ENCODE measurements at regions not wholly inside any gene's neighbourhood (a gene's known extent, or its start where the extent isn't known, plus 50 kb on each side); places are given as distances from the start of the nearest gene placed in this dataset.
"Not testable (repeated sequence)": the region's sequence is repeated elsewhere in the genome, so short reads cannot be mapped to it uniquely, and the experiment has no call there.

DNA sequence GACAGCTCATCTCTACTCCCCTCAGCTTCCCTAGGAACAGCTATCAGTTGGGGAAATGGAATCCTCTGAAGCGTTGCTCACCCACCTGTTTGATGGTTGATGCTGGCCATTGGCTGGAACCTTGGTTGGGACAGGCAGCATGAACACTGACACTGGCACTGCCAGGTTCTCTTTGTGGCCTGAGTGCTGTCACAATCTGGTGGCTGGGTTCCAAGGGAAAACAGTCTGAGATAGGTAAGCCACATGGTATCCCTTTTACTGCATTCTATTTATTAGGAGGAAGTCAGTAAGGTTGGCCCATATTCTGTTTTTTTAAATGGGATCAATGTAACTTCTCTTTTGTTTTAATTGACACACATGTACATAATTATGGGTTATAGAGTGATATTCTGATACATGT is 107.0 kb upstream of the ZNF519 start:
- intact Hi-C loops (cut with DNase I); H3K27me3 ChIP-seq (replicated peaks; ENCODE audit: insufficient read depth); DNase-seq (ENCODE audit: low spot score); H3K27ac ChIP-seq; H3K4me3 ChIP-seq; H3K36me3 ChIP-seq; H3K9me3 ChIP-seq; H3K4me1 ChIP-seq (replicated peaks): not testable (repeated sequence)
- 70% methylated on average over 1 of the region's 1 CpG for WGBS

DNA sequence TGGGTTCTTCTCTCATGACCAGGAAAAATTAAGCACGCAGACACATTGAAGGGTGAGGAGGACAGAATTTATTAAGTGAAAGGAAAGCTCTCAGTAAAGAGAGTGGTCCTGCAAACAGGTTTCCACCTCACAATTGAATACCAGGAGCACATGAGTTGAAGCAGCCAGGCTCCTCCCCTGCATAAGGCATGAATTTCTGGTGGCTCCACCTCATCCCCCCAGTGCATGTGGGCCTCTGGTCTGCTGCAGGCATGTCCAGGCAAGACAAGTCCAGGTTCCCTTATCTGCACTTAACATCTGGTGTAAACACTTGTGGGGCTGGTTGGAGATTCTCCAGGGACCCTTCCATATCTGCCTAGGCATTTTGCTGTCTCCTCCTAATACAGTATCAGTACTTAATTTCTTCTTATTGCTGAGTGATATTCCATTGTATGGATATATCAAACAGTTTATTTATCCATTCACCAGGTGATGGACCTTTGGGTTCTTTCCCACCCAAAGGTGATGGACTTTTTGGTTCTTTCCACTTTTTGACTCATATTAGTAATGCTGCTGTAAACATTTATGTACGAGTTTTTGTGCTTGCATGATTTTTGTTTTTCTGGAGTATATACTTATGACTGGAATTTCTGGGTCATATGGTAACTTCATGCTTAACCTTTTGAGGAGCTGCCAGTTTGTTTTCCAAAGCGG is 104.3 kb upstream of the ZNF519 start:
- H3K36me3 ChIP-seq; H3K4me1 ChIP-seq (replicated peaks); H3K4me3 ChIP-seq; H3K27ac ChIP-seq; H3K9me3 ChIP-seq; DNase-seq (ENCODE audit: low spot score); intact Hi-C loops (cut with DNase I); H3K27me3 ChIP-seq (replicated peaks; ENCODE audit: insufficient read depth): not testable (repeated sequence)
- 54% methylated on average over 2 of the region's 3 CpGs for WGBS

DNA sequence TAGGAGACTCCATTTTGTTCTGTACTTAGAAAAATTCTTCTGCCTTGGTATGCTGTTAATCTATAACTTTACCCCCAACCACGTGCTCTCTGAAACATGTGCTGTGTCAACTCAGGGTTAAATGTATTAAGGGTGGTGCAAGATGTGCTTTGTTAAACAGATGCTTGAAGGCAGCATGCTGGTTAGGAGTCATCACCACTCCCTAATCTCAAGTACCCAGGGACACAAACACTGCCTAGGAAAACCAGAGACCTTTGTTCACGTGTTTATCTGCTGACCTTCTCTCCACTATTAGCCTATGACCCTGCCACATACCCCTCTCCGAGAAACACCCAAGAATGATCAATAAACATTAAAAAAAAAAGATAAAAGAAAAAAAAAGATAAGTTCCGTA is 93.0 kb upstream of the ZNF519 start:
- H3K4me3 ChIP-seq; intact Hi-C loops (cut with DNase I); H3K9me3 ChIP-seq; DNase-seq (ENCODE audit: low spot score); H3K27me3 ChIP-seq (replicated peaks; ENCODE audit: insufficient read depth); H3K27ac ChIP-seq; H3K36me3 ChIP-seq; H3K4me1 ChIP-seq (replicated peaks): not testable (repeated sequence)
- 81% methylated on average over 4 of the region's 4 CpGs for WGBS

DNA sequence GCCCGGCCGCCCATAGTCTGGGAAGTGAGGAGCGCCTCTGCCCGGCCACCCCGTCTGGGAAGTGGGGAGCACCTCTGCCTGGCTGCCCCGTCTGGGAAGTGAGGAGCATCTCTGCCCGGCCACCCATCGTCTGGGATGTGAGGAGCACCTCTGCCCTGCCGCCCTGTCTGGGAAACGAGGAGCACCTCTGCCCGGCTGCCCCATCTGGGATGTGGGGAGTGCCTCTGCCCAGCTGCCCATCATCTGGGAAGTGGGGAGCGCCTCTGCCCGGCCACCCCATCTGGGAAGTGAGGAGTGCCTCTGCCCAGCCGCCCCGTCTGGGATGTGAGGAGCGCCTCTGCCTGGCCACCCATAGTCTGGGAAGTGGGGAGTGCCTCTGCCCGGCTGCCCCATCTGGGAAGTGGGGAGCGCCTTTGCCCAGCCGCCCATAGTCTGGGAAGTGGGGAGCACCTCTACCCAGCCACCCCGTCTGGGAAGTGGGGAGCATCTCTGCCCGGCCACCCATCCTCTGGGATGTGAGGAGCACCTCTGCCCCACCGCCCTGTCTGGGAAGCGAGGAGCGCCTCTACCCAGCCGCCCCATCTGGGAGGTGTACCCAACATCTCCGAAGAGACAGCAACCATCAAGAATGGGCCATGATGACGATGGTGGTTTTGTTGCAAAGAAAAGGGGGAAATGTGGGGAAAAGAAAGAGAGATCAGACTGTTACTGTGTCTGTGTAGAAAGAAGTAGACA is 92.5 kb upstream of the ZNF519 start:
- H3K36me3 ChIP-seq; DNase-seq (ENCODE audit: low spot score); H3K4me1 ChIP-seq (replicated peaks); H3K27ac ChIP-seq; H3K4me3 ChIP-seq; intact Hi-C loops (cut with DNase I); H3K27me3 ChIP-seq (replicated peaks; ENCODE audit: insufficient read depth); H3K9me3 ChIP-seq: not testable (repeated sequence)
- WGBS = 91% methylated on average over 23 of the region's 27 CpGs

DNA sequence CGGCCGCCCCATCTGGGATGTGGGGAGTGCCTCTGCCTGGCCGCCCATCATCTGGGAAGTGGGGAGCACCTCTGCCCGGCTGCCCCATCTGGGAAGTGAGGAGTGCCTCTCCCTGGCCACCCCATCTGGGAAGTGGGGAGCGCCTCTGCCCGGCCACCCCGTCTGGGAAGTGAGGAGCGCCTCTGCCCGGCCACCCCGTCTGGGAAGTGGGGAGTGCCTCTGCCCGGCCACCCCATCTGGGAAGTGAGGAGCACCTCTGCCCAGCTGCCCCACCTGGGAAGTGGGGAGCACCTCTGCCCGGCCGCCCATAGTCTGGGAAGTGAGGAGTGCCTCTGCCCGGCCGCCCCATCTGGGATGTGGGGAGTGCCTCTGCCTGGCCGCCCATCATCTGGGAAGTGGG is 91.7 kb upstream of the ZNF519 start:
- WGBS = 94% methylated on average over 12 of the region's 16 CpGs
- H3K4me3 ChIP-seq; H3K27me3 ChIP-seq (replicated peaks; ENCODE audit: insufficient read depth); DNase-seq (ENCODE audit: low spot score); H3K9me3 ChIP-seq; intact Hi-C loops (cut with DNase I); H3K27ac ChIP-seq; H3K4me1 ChIP-seq (replicated peaks); H3K36me3 ChIP-seq: not testable (repeated sequence)

DNA sequence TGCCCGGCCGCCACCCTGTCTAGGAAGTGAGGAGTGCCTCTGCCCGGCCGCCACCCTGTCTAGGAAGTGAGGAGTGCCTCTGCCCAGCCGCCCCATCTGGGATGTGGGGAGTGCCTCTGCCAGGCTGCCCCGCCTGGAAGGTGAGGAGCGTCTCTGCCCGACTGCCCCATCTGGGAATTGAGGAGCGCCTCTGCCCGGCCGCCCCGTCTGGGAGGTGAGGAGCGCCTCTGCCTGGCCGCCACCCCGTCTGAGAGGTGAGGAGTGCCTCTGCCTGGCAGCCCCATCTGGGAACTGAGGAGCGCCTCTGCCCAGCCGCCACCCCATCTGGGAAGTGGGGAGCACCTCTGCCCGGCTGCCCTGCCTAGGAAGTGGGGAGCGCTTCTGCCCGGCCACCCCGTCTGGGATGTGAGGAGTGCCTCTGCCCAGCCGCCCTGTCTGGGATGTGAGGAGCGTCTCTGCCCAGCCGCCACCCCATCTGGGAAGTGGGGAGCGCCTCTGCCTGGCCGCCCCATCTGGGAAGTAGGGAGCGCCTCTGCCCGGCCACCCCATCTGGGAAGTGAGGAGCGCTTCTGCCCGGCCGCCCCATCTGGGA is 91.1 kb upstream of the ZNF519 start:
- H3K9me3 ChIP-seq; H3K4me3 ChIP-seq; intact Hi-C loops (cut with DNase I); H3K4me1 ChIP-seq (replicated peaks); H3K27ac ChIP-seq; H3K36me3 ChIP-seq; DNase-seq (ENCODE audit: low spot score); H3K27me3 ChIP-seq (replicated peaks; ENCODE audit: insufficient read depth): not testable (repeated sequence)
- 91% methylated on average over 17 of the region's 31 CpGs for WGBS

DNA sequence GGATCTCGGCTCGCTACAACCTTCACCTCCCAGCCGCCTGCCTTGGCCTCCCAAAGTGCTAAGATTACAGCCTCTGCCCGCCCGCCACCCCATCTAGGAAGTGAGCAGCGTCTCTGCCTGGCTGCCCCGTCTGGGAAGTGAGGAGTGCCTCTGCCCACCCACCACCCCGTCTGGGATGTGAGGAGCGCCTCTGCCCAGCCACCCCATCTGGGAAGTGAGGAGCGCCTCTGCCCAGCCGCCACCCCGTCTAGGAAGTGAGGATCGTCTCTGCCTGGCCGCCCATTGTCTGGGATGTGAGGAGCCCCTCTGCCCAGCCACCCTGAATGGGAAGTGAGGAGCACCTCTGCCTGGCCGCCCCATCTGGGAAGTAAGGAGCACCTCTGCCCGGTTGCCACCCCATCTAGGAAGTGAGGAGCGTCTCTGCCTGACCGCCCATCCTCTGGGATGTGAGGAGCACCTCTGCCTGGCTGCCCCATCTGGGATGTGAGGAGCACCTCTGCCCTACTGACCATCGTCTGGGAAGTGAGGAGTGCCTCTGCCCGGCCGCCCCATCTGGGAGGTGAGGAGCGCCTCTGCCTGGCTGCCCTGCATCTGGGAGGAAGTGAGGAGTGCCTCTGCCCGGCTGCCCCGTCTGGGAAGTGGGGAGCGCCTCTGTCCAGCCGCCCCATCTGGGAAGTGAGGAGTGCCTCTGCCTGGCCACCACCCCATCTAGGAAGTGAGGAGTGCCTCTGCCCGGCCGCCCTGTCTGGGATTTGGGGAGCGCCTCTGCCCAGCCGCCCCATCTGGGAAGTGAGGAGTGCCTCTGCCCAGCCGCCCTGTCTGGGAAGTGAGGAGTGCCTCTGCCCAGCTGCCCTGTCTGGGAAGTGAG is 90.4 kb upstream of the ZNF519 start:
- H3K9me3 ChIP-seq; H3K36me3 ChIP-seq; H3K27me3 ChIP-seq (replicated peaks; ENCODE audit: insufficient read depth); H3K4me3 ChIP-seq; intact Hi-C loops (cut with DNase I); DNase-seq (ENCODE audit: low spot score); H3K4me1 ChIP-seq (replicated peaks); H3K27ac ChIP-seq: not testable (repeated sequence)
- 95% methylated on average over 29 of the region's 31 CpGs for WGBS

DNA sequence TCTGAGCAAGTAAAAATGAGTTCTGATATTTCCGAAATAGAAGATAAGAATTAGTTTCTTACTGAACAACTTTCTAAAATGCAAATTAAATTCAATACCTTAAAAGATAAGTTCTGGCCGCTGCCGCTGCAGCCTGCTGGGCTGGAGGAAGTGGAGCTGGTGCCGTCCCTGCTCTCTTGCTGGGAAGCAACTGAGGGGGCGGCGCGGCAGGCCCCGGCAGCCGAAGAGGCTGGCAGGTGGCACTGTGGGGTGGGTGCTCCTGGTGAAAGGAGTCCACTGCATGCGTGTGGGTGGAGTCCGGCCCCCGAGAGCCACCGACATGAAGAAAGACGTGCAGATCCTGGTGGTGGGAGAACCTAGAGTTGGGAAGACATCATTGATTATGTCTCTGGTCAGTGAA is 89.5 kb upstream of the ZNF519 start:
- H3K4me3 ChIP-seq = no peak overlapping the region
- WGBS = 94% methylated on average over 14 of the region's 14 CpGs
- intact Hi-C loops (cut with DNase I) = no loop called here

DNA sequence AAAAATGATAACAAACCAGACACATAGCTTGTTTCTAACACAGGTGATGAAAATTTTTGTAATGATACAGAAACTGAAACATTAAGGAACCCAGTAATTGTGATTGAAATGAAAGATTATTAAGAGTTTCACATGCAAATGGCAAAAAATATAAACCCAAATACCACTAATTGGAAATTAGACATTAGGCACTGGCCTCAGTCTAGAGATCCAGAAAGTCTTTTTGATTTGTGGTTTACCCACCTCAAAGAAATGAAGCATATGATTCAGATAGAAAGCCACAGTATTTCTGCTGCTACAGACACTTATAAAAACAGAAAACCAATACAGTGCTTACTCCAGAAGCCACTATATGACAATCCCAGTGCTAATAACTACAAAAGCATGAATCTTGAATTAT is 83.7 kb upstream of the ZNF519 start:
- H3K4me3 ChIP-seq; H3K9me3 ChIP-seq; H3K4me1 ChIP-seq (replicated peaks); H3K27me3 ChIP-seq (replicated peaks; ENCODE audit: insufficient read depth); H3K27ac ChIP-seq; intact Hi-C loops (cut with DNase I); H3K36me3 ChIP-seq; DNase-seq (ENCODE audit: low spot score): not testable (repeated sequence)

More for the DNA sequence above, 89.5 kb upstream of the ZNF519 start:
- H3K27ac ChIP-seq = no peak overlapping the region
- no peaks in the 10 kb centered on the region for H3K9me3 ChIP-seq
- H3K27me3 ChIP-seq (replicated peaks; ENCODE audit: insufficient read depth) = no peaks in the 10 kb centered on the region
- TF ChIP-seq POLR2A (IDR thresholded peaks at IDR 0.05) (no peak), POLR2AphosphoS5 (IDR thresholded peaks at IDR 0.05) (no peak)
- TF ChIP-seq, protein P1, sequence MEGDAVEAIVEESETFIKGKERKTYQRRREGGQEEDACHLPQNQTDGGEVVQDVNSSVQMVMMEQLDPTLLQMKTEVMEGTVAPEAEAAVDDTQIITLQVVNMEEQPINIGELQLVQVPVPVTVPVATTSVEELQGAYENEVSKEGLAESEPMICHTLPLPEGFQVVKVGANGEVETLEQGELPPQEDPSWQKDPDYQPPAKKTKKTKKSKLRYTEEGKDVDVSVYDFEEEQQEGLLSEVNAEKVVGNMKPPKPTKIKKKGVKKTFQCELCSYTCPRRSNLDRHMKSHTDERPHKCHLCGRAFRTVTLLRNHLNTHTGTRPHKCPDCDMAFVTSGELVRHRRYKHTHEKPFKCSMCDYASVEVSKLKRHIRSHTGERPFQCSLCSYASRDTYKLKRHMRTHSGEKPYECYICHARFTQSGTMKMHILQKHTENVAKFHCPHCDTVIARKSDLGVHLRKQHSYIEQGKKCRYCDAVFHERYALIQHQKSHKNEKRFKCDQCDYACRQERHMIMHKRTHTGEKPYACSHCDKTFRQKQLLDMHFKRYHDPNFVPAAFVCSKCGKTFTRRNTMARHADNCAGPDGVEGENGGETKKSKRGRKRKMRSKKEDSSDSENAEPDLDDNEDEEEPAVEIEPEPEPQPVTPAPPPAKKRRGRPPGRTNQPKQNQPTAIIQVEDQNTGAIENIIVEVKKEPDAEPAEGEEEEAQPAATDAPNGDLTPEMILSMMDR (IDR thresholded peaks at IDR 0.05) = no peak
- no peaks in the 10 kb centered on the region for H3K4me1 ChIP-seq (replicated peaks)
- no peak for DNase-seq (ENCODE audit: low spot score)
- H3K36me3 ChIP-seq = no peaks in the 10 kb centered on the region

DNA sequence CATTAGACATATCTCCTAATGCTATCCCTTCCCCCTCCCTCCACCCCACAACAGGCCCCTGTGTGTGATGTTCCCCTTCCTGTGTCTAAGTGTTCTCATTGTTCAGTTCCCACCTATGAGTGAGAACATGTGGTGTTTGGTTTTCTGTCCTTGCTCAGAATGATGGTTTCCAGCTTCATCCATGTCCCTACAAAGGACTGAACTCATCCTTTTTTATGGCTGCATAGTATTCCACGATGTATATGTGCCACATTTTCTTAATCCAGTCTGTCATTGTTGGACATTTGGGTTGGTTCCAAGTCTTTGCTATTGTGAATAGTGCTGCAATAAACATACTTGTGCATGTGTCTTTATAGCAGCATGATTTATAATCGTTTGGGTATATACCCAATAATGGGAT is 71.2 kb upstream of the ZNF519 start:
- H3K36me3 ChIP-seq; DNase-seq (ENCODE audit: low spot score); H3K27me3 ChIP-seq (replicated peaks; ENCODE audit: insufficient read depth); H3K27ac ChIP-seq; intact Hi-C loops (cut with DNase I); H3K9me3 ChIP-seq; H3K4me3 ChIP-seq; H3K4me1 ChIP-seq (replicated peaks): not testable (repeated sequence)
- WGBS = 64% methylated on average over 2 of the region's 2 CpGs
